ENCODE measurements at regions not wholly inside any gene's neighbourhood (a gene's known extent, or its start where the extent isn't known, plus 50 kb on each side); places are given as distances from the start of the nearest gene placed in this dataset.

GRCh38 chr7:110400411-110400810 lies 690.5 kb upstream of the LRRN3 start:
- TF ChIP-seq POLR2AphosphoS5 (IDR thresholded peaks at IDR 0.05; ENCODE audit: low read length) = no peak
- TF ChIP-seq MEF2A (IDR thresholded peaks at IDR 0.05; ENCODE audit: insufficient read depth, low read depth, low read length) = no peak
- no peak for TF ChIP-seq RCOR1 (conservative IDR thresholded peaks at IDR 0.05; ENCODE audit: low read depth, low read length)
- no peak for TF ChIP-seq KDM1A (IDR thresholded peaks at IDR 0.05; ENCODE audit: borderline replicate concordance)
- no peak for TF ChIP-seq CTCF (IDR thresholded peaks at IDR 0.05 in 2 of 3, conservative IDR thresholded peaks at IDR 0.05 in 1 of 3; ENCODE audit: control insufficient read depth in 2 of 3, extremely low read depth in 1 of 3, insufficient read depth in 1 of 3, low read depth in 3 of 3, low read length in 3 of 3)
- TF ChIP-seq TCF7 (IDR thresholded peaks at IDR 0.05; ENCODE audit: borderline replicate concordance) = no peak
- no peak for TF ChIP-seq NFYA (IDR thresholded peaks at IDR 0.05; ENCODE audit: borderline replicate concordance, low read depth, low read length)
- TF ChIP-seq RB1 (IDR thresholded peaks at IDR 0.05; ENCODE audit: borderline replicate concordance) = no peak
- TF ChIP-seq NR2C1 (IDR thresholded peaks at IDR 0.05) = no peak
